CD14-positive monocyte (primary cell): ENCODE measurements at regions not wholly inside any gene's neighbourhood (a gene's known extent, or its start where the extent isn't known, plus 50 kb on each side); places are given as distances from the start of the nearest gene placed in this dataset.

Experiments
- DNase-seq, 3 donors: peaks; one replicate each; pipeline ENCODE4 v3.0.0-alpha.2; 2011 to 2022
- H2AFZ ChIP-seq: 2 replicates; pipeline ENCODE4 v1.6.0; 2012; ENCODE audit warnings: mild to moderate bottlenecking, low read depth, low read length, inconsistent platforms; ENCODE audit not compliant: insufficient read depth, poor library complexity, severe bottlenecking
- H3K27ac ChIP-seq, 2 donors: 1 replicate in 1 of 2; 2 replicates in 1 of 2; pipeline ENCODE4 v1.5.1; 2012 to 2013; ENCODE audit warnings: low read length in 2 of 2, control low read depth in 1 of 2, inconsistent platforms in 1 of 2, low read depth in 1 of 2, mild to moderate bottlenecking in 1 of 2
- H3K27me3 ChIP-seq, 2 donors: one replicate each; pipeline versions ENCODE4 v1.6.0 to v1.6.1; 2011 to 2013; ENCODE audit warnings: low read length in 2 of 2; ENCODE audit not compliant: control insufficient read depth in 2 of 2, insufficient read depth in 2 of 2
- H3K36me3 ChIP-seq, 2 donors: replicated peaks in 1 of 2; 1 replicate in 1 of 2; 2 replicates in 1 of 2; pipeline versions ENCODE4 v1.5.1 to v1.6.1; 2012 to 2013; ENCODE audit warnings: low read length in 2 of 2, control low read depth in 1 of 2, inconsistent platforms in 1 of 2, mild to moderate bottlenecking in 1 of 2; ENCODE audit not compliant: insufficient read depth in 2 of 2, control insufficient read depth in 1 of 2
- H3K4me1 ChIP-seq, 2 donors: 1 replicate in 1 of 2; 2 replicates in 1 of 2; pipeline versions ENCODE4 v1.5.1 to v1.6.1; 2012 to 2013; ENCODE audit warnings: low read length in 2 of 2, control low read depth in 1 of 2, inconsistent platforms in 1 of 2, mild to moderate bottlenecking in 1 of 2, moderate library complexity in 1 of 2; ENCODE audit not compliant: insufficient read depth in 2 of 2, control insufficient read depth in 1 of 2
- H3K4me2 ChIP-seq: replicated peaks from 2 replicates; pipeline ENCODE3; 2012; ENCODE audit warnings: low read length, moderate library complexity, mild to moderate bottlenecking; ENCODE audit not compliant: poor library complexity, severe bottlenecking; ENCODE audit errors: extremely low read depth
- H3K4me3 ChIP-seq, 3 experiments: fragments of 200-600 bp in 1 of 3; sonication (generic) in 1 of 3; replicated peaks in 1 of 3; 1 replicate in 2 of 3; 2 replicates in 1 of 3; pipeline ENCODE4 v1.5.1; 2011 to 2013; ENCODE audit warnings: low read length in 3 of 3, mild to moderate bottlenecking in 3 of 3, control low read depth in 2 of 3, low read depth in 2 of 3, inconsistent platforms in 1 of 3, moderate library complexity in 1 of 3
- H3K79me2 ChIP-seq: 2 replicates; pipeline ENCODE4 v1.6.0; 2012; ENCODE audit warnings: mild to moderate bottlenecking, control low read depth, inconsistent platforms, low read length, moderate library complexity; ENCODE audit not compliant: insufficient read depth
- H3K9ac ChIP-seq: 2 replicates; pipeline ENCODE4 v1.6.0; 2017; ENCODE audit warnings: low read length, mild to moderate bottlenecking; ENCODE audit not compliant: insufficient read depth, poor library complexity, severe bottlenecking
- H3K9me3 ChIP-seq, 2 donors: replicated peaks in 1 of 2; 1 replicate in 1 of 2; 2 replicates in 1 of 2; pipeline versions ENCODE4 v1.5.1 to v1.6.1; 2012 to 2013; ENCODE audit warnings: low read length in 2 of 2, control low read depth in 1 of 2; ENCODE audit not compliant: control insufficient read depth in 1 of 2, insufficient read depth in 1 of 2
- H4K20me1 ChIP-seq: 2 replicates; pipeline ENCODE4 v1.6.0; 2012; ENCODE audit warnings: mild to moderate bottlenecking, low read length, control low read depth, moderate library complexity; ENCODE audit not compliant: insufficient read depth
- H3K27ac Mint-ChIP-seq, 7 donors: one replicate each; pipeline ENCODE4 v1.8.0; 2020; ENCODE audit warnings: mild to moderate bottlenecking in 7 of 7, mixed read lengths in 7 of 7, moderate library complexity in 6 of 7, inconsistent platforms in 2 of 7
- H3K27me3 Mint-ChIP-seq, 3 donors: one replicate each; pipeline ENCODE4 v1.8.0; 2021 to 2022; ENCODE audit warnings: low read depth in 3 of 3, mild to moderate bottlenecking in 3 of 3, mixed read lengths in 3 of 3, moderate library complexity in 3 of 3, inconsistent platforms in 1 of 3
- H3K36me3 Mint-ChIP-seq, 2 donors: one replicate each; pipeline ENCODE4 v1.8.0; 2020; ENCODE audit warnings: mixed read lengths in 2 of 2, inconsistent platforms in 1 of 2, mild to moderate bottlenecking in 1 of 2
- H3K4me1 Mint-ChIP-seq: one replicate; pipeline ENCODE4 v1.8.0; 2020; ENCODE audit warnings: mild to moderate bottlenecking, mixed read lengths
- H3K4me3 Mint-ChIP-seq, 2 donors: one replicate each; pipeline ENCODE4 v1.8.0; 2020; ENCODE audit warnings: mild to moderate bottlenecking in 2 of 2, mixed read lengths in 2 of 2, moderate library complexity in 1 of 2
- H3K9me3 Mint-ChIP-seq, 7 donors: one replicate each; pipeline ENCODE4 v1.8.0; 2020 to 2022; ENCODE audit warnings: mixed read lengths in 7 of 7, mild to moderate bottlenecking in 6 of 7, moderate library complexity in 6 of 7, inconsistent platforms in 2 of 7
- WGBS: methylation state at CpG from one replicate; pipeline ENCODE4 v1.1.5; 2013; ENCODE audit warnings: missing lambda C conversion rate; ENCODE audit not compliant: insufficient coverage; 5-methylcytosine and 5-hydroxymethylcytosine counted together
- intact Hi-C, 2 donors: fragments of 100-400 bp; cut with micrococcal nuclease; formaldehyde crosslinking; loops; one replicate each; pipeline versions ENCODE4 v1.15.0 to v1.15.1; 2023
- TF ChIP-seq, protein P1 (sequence below): fragments of 200-600 bp; IDR thresholded peaks from one replicate; pipeline ENCODE4 v1.8.0; 2022; ENCODE audit warnings: antibody characterized with exemption, mild to moderate bottlenecking

DNA sequence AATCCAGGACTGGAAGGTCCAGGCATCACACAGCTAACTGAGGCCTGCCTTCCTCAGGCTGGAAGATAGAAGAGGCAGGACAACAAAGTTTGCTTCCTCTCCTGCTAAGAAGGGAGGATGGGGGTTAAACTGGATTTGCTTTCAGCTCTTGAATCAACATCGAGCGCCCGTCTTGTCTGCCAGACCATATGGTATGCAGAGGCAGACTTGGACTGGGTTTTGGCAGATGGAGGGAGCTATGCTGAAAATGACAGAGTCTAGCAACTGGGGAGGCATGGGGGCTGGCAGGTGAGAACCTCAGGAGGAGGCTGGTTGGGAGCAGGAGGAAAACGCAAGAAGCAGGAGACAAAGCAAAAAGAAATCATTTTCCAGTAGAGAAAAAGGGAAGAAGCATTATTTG, 289.5 kb upstream of the IL12B start:
- peaks cover 3 to 5% (median 4%) of the 10 kb centered on the region in 3 donors for H3K27me3 Mint-ChIP-seq
- no peak overlapping the region for H3K27ac ChIP-seq
- TF ChIP-seq, protein P1, sequence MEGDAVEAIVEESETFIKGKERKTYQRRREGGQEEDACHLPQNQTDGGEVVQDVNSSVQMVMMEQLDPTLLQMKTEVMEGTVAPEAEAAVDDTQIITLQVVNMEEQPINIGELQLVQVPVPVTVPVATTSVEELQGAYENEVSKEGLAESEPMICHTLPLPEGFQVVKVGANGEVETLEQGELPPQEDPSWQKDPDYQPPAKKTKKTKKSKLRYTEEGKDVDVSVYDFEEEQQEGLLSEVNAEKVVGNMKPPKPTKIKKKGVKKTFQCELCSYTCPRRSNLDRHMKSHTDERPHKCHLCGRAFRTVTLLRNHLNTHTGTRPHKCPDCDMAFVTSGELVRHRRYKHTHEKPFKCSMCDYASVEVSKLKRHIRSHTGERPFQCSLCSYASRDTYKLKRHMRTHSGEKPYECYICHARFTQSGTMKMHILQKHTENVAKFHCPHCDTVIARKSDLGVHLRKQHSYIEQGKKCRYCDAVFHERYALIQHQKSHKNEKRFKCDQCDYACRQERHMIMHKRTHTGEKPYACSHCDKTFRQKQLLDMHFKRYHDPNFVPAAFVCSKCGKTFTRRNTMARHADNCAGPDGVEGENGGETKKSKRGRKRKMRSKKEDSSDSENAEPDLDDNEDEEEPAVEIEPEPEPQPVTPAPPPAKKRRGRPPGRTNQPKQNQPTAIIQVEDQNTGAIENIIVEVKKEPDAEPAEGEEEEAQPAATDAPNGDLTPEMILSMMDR = no peak
- H3K9ac ChIP-seq = no peak overlapping the region
- H3K4me1 ChIP-seq = no peaks in the 10 kb centered on the region
- peaks cover 12 to 18% (median 13%) of the 10 kb centered on the region in 7 donors for H3K9me3 Mint-ChIP-seq
- no peaks in the 10 kb centered on the region for H3K36me3 ChIP-seq
- DNase-seq = no peak
- WGBS = 90% methylated on average over 3 of the region's 4 CpGs
- H3K4me3 Mint-ChIP-seq = no peak overlapping the region
- no peak overlapping the region for H3K27ac Mint-ChIP-seq
- no peak overlapping the region for H2AFZ ChIP-seq
- H3K36me3 Mint-ChIP-seq = no peaks in the 10 kb centered on the region
- no peaks in the 10 kb centered on the region for H4K20me1 ChIP-seq
- H3K4me1 Mint-ChIP-seq = no peaks in the 10 kb centered on the region
- intact Hi-C loops = no loop called here
- H3K4me2 ChIP-seq = no peak overlapping the region
- H3K9me3 ChIP-seq = peaks cover 0 to 11% of the 10 kb centered on the region in 2 donors
- no peaks in the 10 kb centered on the region for H3K79me2 ChIP-seq
- no peaks in the 10 kb centered on the region for H3K27me3 ChIP-seq
- no peak overlapping the region for H3K4me3 ChIP-seq

DNA sequence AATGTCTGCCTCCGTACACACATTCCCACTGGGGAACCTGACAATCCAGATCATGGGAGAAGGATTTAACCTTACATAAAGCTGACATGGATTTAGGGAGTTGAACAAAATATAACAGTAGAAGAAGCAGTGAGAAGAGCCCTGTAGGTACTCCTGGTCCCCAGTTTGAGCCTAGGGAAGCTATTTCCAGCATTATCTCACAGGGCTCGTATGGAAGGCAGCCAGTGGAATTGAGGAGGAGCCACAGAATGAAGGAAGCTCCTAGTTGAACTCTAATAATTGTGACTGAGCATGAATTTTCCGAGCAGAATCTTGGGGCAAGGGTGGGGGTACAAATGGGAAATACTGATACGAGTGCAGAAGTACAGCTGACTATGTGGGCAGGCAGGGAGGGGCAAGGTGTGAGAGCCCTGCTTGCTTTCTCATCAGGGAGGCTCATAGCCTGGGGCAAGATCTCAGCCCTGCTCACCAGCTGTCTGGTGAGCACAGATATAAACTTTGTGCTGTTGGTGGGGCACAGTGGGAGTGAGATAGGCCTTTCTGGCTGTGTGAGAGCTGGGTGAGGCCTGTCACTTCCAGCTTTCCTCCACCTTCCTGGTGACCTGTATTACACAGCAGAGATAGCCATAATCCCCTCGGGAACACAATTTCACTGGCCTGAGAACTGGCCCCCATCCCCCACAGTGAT, 290.7 kb upstream of the IL12B start:
- no peaks in the 10 kb centered on the region for H3K4me1 Mint-ChIP-seq

More for the DNA sequence above, 290.7 kb upstream of the IL12B start:
- Histone ChIP-seq H3K79me2 (no peaks in the 10 kb centered on the region), H4K20me1 (no peaks in the 10 kb centered on the region), H3K4me1 (no peaks in the 10 kb centered on the region), H3K27ac (no peak overlapping the region), H3K9ac (no peak overlapping the region), H3K4me3 (no peak overlapping the region), H2AFZ (no peak overlapping the region), H3K9me3 (peaks cover 0 to 11% of the 10 kb centered on the region in 2 donors), H3K36me3 (no peaks in the 10 kb centered on the region), H3K27me3 (no peaks in the 10 kb centered on the region), H3K4me2 (no peak overlapping the region)
- intact Hi-C loops = no loop called here
- H3K27ac Mint-ChIP-seq = no peak overlapping the region
- 89% methylated on average over 4 of the region's 5 CpGs for WGBS
- no peak overlapping the region for H3K4me3 Mint-ChIP-seq
- DNase-seq = no peak
- H3K9me3 Mint-ChIP-seq = peaks cover 12 to 19% (median 15%) of the 10 kb centered on the region in 7 donors
- TF ChIP-seq, protein P1 = no peak
- no peaks in the 10 kb centered on the region for H3K36me3 Mint-ChIP-seq
- H3K27me3 Mint-ChIP-seq = peaks cover 3 to 5% (median 4%) of the 10 kb centered on the region in 3 donors
